Naive thymus-derived CD4-positive, alpha-beta T cell (primary cell): ENCODE measurements at regions not wholly inside any gene's neighbourhood (a gene's known extent, or its start where the extent isn't known, plus 50 kb on each side); places are given as distances from the start of the nearest gene placed in this dataset.

ENCODE experiments used
- ATAC-seq: fragments of 150-1000 bp; cut with Tn5 transposase; 2 replicates; pipeline ENCODE4 v1.10.0; 2021; ENCODE audit warnings: mild to moderate bottlenecking, moderate library complexity
- CTCF ChIA-PET: fragments of 350-600 bp; sonication (Branson Sonifier 250); formaldehyde crosslinking; loops from one replicate; lab custom pipeline; 2021; ENCODE audit warnings: antibody characterized with exemption; lab: Charles Lee
- POLR2A ChIA-PET: fragments of 350-600 bp; sonication (Branson Sonifier 250); formaldehyde crosslinking; loops from one replicate; lab custom pipeline; 2021; ENCODE audit warnings: antibody characterized with exemption, inconsistent platforms; lab: Charles Lee
- DNase-seq, 9 donors: peaks; one replicate each; pipeline versions ENCODE4 v3.0.0 to v3.0.0-alpha.2; 2020 to 2022; ENCODE audit warnings: mixed read lengths in 1 of 9
- H3K27ac ChIP-seq: one replicate; pipeline ENCODE4 v1.7.0; 2013; ENCODE audit warnings: mild to moderate bottlenecking, low read depth, low read length, moderate library complexity
- H3K27me3 ChIP-seq, 2 donors: one replicate each; pipeline ENCODE4 v1.7.0; 2013; ENCODE audit warnings: low read length in 2 of 2, mild to moderate bottlenecking in 2 of 2, moderate library complexity in 2 of 2; ENCODE audit not compliant: control insufficient read depth in 2 of 2, insufficient read depth in 2 of 2
- H3K36me3 ChIP-seq, 3 experiments: 1 replicate in 2 of 3; 2 replicates in 1 of 3; pipeline ENCODE4 v1.7.0; 2013; ENCODE audit warnings: low read length in 3 of 3, mild to moderate bottlenecking in 3 of 3, moderate library complexity in 1 of 3; ENCODE audit not compliant: insufficient read depth in 3 of 3, control insufficient read depth in 2 of 3
- H3K4me1 ChIP-seq, 2 donors: one replicate each; pipeline ENCODE4 v1.7.0; 2013; ENCODE audit warnings: low read length in 2 of 2, mild to moderate bottlenecking in 2 of 2, moderate library complexity in 1 of 2; ENCODE audit not compliant: control insufficient read depth in 2 of 2, insufficient read depth in 2 of 2
- H3K4me3 ChIP-seq: 2 replicates; pipeline ENCODE4 v1.7.0; 2013; ENCODE audit warnings: mild to moderate bottlenecking, low read length
- H3K9me3 ChIP-seq, 3 experiments: 1 replicate in 2 of 3; 2 replicates in 1 of 3; pipeline ENCODE4 v1.7.0; 2013; ENCODE audit warnings: low read length in 3 of 3; ENCODE audit not compliant: control insufficient read depth in 2 of 3
- H3K27ac Mint-ChIP-seq, 9 donors: one replicate each; pipeline ENCODE4 v1.8.0; 2020 to 2022; ENCODE audit warnings: mixed read lengths in 9 of 9, mild to moderate bottlenecking in 8 of 9, moderate library complexity in 5 of 9, inconsistent platforms in 2 of 9
- H3K27me3 Mint-ChIP-seq, 5 donors: one replicate each; pipeline ENCODE4 v1.8.0; 2021 to 2022; ENCODE audit warnings: mixed read lengths in 5 of 5, mild to moderate bottlenecking in 1 of 5
- H3K36me3 Mint-ChIP-seq, 5 donors: one replicate each; pipeline ENCODE4 v1.8.0; 2020 to 2022; ENCODE audit warnings: mixed read lengths in 5 of 5, mild to moderate bottlenecking in 3 of 5, inconsistent platforms in 1 of 5
- H3K4me1 Mint-ChIP-seq, 7 donors: one replicate each; pipeline ENCODE4 v1.8.0; 2020 to 2022; ENCODE audit warnings: mixed read lengths in 7 of 7, mild to moderate bottlenecking in 3 of 7, inconsistent platforms in 1 of 7
- H3K4me3 Mint-ChIP-seq, 10 donors: one replicate each; pipeline ENCODE4 v1.8.0; 2020 to 2022; ENCODE audit warnings: mild to moderate bottlenecking in 10 of 10, mixed read lengths in 10 of 10, moderate library complexity in 6 of 10, inconsistent platforms in 2 of 10
- H3K9me3 Mint-ChIP-seq, 11 donors: one replicate each; pipeline ENCODE4 v1.8.0; 2020 to 2022; ENCODE audit warnings: mixed read lengths in 11 of 11, mild to moderate bottlenecking in 4 of 11, inconsistent platforms in 1 of 11, moderate library complexity in 1 of 11
- intact Hi-C, 2 donors: fragments of 100-400 bp; cut with micrococcal nuclease; formaldehyde crosslinking; loops; one replicate each; pipeline ENCODE4 v1.15.1; 2023

GRCh38 chr9:129471201-129472019 lies 149.5 kb downstream of the C9orf50 start:
- ATAC-seq (no peak), DNase-seq (no peak)
- no peaks in the 10 kb centered on the region for H3K36me3 ChIP-seq
- no peak overlapping the region for H3K27ac ChIP-seq
- ChIA-PET CTCF (interaction anchor here (0.6 kb wide), 1 partner anchor 1959 kb away, joined by 4 read pairs; no protein-coding TSS in a partner anchor), POLR2A (no interaction called here)
- Mint-ChIP-seq H3K27me3 (no peaks in the 10 kb centered on the region), H3K9me3 (peaks cover 0 to 8% (median 0%) of the 10 kb centered on the region in 11 donors), H3K4me3 (no peak overlapping the region), H3K36me3 (peaks cover 0 to 3% (median 0%) of the 10 kb centered on the region in 5 donors), H3K4me1 (peaks cover 0 to 7% (median 0%) of the 10 kb centered on the region in 7 donors), H3K27ac (peak overlapping the region in 1 of 9 donors; percentile 6)
- no peaks in the 10 kb centered on the region for H3K4me1 ChIP-seq
- H3K4me3 ChIP-seq = no peak overlapping the region
- H3K27me3 ChIP-seq = no peaks in the 10 kb centered on the region
- intact Hi-C loops = no loop called here
- peaks cover 0 to 4% (median 0%) of the 10 kb centered on the region in 3 experiments for H3K9me3 ChIP-seq

DNA sequence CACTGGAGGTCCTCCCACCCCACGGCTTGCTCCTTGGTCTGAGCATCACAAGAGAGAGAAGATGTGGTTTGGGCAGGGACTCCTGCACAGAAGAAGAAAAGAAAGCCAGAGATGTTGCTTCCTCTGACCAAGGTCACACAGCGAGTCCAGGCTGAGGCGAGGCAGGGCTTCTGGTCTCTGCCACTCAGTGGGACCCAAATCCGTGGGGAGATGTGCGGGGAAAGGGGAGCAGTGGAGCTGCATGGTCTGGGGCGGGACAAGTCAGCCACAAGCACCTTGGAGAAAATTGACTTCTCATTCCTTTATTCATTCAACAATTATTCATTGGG lies 150.9 kb downstream of the C9orf50 start:
- Histone ChIP-seq H3K27ac (no peak overlapping the region), H3K4me1 (no peaks in the 10 kb centered on the region), H3K4me3 (no peak overlapping the region), H3K9me3 (peaks cover 0 to under 1% (median 0%) of the 10 kb centered on the region in 3 experiments), H3K27me3 (no peaks in the 10 kb centered on the region), H3K36me3 (no peaks in the 10 kb centered on the region)
- DNase-seq = no peak
- no peak overlapping the region for H3K4me3 Mint-ChIP-seq
- intact Hi-C loops = no loop called here
- POLR2A ChIA-PET = no interaction called here
- CTCF ChIA-PET = no interaction called here
- peak overlapping the region in 1 of 9 donors; percentile 57 for H3K27ac Mint-ChIP-seq
- H3K4me1 Mint-ChIP-seq = peaks cover 0 to 10% (median 0%) of the 10 kb centered on the region in 7 donors
- no peaks in the 10 kb centered on the region for H3K27me3 Mint-ChIP-seq
- peaks cover 0 to 6% (median 0%) of the 10 kb centered on the region in 11 donors for H3K9me3 Mint-ChIP-seq
- ATAC-seq = no peak
- H3K36me3 Mint-ChIP-seq = peaks cover 0 to 3% (median 0%) of the 10 kb centered on the region in 5 donors

DNA sequence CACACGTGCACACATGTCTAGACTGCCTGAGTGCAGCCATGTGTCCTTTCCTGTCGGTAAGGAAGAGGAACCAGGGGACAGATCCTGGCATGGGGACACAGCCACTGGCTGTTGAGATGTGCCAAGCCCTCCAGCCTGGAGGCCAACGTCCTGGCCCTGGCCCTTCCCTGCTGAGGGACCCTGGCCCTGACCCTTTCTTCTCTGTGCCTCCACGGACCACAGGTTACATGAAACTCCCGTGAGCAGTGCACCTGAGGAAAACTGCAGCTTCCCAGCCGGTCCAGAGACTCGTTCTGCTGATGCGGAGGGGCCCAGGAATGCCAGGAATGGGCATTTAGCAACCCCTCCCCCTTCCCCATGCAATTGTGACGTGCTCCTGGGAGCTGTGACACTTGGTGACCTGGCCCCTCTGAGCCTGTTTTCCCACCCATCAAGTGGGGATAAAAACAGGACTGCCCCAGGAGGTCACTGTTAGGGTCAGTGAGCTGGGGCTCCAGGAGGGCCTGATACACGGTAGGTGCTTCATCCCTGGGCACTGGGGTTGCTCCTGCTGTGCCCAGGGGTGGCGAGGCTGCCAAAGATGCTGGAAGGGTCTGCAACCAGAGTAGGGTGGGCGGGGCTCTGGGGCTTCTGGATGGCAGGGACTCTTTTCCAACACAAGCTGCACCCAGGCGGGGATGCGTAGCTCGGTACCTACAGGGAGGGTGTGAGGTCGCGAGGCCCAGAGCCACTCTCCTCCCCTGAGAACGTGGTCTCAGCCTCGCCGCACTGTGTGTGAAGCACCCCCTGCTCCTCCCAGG lies 151.5 kb downstream of the C9orf50 start:
- H3K9me3 ChIP-seq = no peaks in the 10 kb centered on the region
- Mint-ChIP-seq H3K4me3 (no peak overlapping the region), H3K27me3 (no peaks in the 10 kb centered on the region), H3K27ac (peak overlapping the region in 1 of 9 donors; percentile 57), H3K4me1 (peaks cover 0 to 10% (median 0%) of the 10 kb centered on the region in 7 donors), H3K36me3 (peaks cover 0 to 3% (median 0%) of the 10 kb centered on the region in 5 donors), H3K9me3 (peaks cover 0 to 6% (median 0%) of the 10 kb centered on the region in 11 donors)
- no peaks in the 10 kb centered on the region for H3K36me3 ChIP-seq
- DNase-seq (no peak), ATAC-seq (no peak)
- POLR2A ChIA-PET = no interaction called here
- H3K4me1 ChIP-seq = no peaks in the 10 kb centered on the region
- no peak overlapping the region for H3K27ac ChIP-seq
- intact Hi-C loops = no loop called here
- H3K4me3 ChIP-seq = no peak overlapping the region
- CTCF ChIA-PET = no interaction called here
- no peaks in the 10 kb centered on the region for H3K27me3 ChIP-seq

GRCh38 chr9:129467739-129468666 lies 152.9 kb downstream of the C9orf50 start:
- Histone ChIP-seq H3K9me3 (no peaks in the 10 kb centered on the region), H3K4me3 (no peak overlapping the region), H3K36me3 (no peaks in the 10 kb centered on the region), H3K4me1 (no peaks in the 10 kb centered on the region), H3K27ac (no peak overlapping the region), H3K27me3 (no peaks in the 10 kb centered on the region)
- no peak for ATAC-seq
- Mint-ChIP-seq H3K4me1 (peaks cover 0 to 10% (median 0%) of the 10 kb centered on the region in 7 donors), H3K36me3 (no peaks in the 10 kb centered on the region), H3K9me3 (peaks cover 0 to 2% (median 0%) of the 10 kb centered on the region in 11 donors), H3K27ac (no peak overlapping the region), H3K27me3 (no peaks in the 10 kb centered on the region), H3K4me3 (no peak overlapping the region)
- intact Hi-C loops = no loop called here
- POLR2A ChIA-PET = no interaction called here
- DNase-seq = no peak
- CTCF ChIA-PET = no interaction called here

DNA sequence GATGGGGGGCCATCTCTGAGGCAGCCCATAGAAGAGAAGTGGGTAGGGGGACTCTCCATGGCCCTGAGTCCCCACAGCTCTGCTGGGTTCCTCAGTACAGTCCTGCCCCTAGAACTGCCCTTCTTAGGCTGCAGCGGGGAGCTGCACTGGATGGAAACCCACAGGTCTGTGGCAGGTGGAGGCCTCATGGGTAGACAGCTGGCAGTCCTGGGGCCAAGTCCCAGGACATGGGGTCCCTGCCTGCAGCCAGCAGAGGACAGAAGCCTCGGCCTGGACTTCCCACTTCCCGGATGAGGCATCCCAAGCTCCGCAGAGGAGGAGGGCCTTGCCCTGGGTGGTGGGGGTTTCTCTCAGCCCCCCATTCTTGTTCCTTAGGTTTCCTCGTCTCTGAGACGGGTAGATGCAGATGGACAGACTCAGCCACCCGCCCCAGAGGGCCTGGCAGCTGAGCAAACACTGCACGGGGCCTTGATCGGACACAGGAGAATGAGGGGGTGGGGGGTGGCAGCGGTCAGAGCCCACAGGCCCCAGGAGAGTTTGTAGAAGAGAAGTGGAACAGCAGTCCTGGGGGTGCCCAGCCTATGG lies 153.8 kb downstream of the C9orf50 start:
- ChIA-PET CTCF (no interaction called here), POLR2A (no interaction called here)
- H3K27ac Mint-ChIP-seq = no peak overlapping the region

More for the DNA sequence above, 153.8 kb downstream of the C9orf50 start:
- H3K4me3 ChIP-seq = no peak overlapping the region
- H3K27me3 Mint-ChIP-seq = no peaks in the 10 kb centered on the region
- H3K9me3 Mint-ChIP-seq = peaks cover 0 to 2% (median 0%) of the 10 kb centered on the region in 11 donors
- DNase-seq (no peak), ATAC-seq (no peak)
- no peak overlapping the region for H3K27ac ChIP-seq
- H3K36me3 ChIP-seq = no peaks in the 10 kb centered on the region
- no peak overlapping the region for H3K4me3 Mint-ChIP-seq
- no peaks in the 10 kb centered on the region for H3K27me3 ChIP-seq
- H3K36me3 Mint-ChIP-seq = no peaks in the 10 kb centered on the region
- H3K4me1 Mint-ChIP-seq = peaks cover 0 to 10% (median 0%) of the 10 kb centered on the region in 7 donors
- H3K4me1 ChIP-seq = no peaks in the 10 kb centered on the region
- intact Hi-C loops = no loop called here
- H3K9me3 ChIP-seq = no peaks in the 10 kb centered on the region
